ENCODE measurements at regions not wholly inside any gene's neighbourhood (a gene's known extent, or its start where the extent isn't known, plus 50 kb on each side); places are given as distances from the start of the nearest gene placed in this dataset.

DNA sequence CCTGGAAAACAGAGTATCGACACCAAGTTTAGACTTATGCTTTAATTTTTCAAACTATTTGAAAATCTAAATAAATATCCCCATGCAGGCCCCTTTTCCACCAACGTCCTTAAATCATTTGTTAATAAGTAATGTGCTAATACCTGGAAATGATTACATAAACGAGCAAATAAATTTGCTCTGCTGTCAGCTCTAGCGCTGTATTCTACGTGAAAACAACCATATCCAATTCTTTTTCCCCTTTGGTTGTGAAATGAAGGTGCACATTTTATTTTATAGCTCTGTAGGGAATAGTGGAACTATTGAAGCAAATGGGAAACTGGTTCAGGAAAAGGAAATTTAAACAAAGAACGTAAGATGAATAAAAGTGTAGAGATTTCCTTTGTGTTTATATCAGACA, 137.7 kb upstream of the ZNF608 start:
- TF ChIP-seq, protein P1, sequence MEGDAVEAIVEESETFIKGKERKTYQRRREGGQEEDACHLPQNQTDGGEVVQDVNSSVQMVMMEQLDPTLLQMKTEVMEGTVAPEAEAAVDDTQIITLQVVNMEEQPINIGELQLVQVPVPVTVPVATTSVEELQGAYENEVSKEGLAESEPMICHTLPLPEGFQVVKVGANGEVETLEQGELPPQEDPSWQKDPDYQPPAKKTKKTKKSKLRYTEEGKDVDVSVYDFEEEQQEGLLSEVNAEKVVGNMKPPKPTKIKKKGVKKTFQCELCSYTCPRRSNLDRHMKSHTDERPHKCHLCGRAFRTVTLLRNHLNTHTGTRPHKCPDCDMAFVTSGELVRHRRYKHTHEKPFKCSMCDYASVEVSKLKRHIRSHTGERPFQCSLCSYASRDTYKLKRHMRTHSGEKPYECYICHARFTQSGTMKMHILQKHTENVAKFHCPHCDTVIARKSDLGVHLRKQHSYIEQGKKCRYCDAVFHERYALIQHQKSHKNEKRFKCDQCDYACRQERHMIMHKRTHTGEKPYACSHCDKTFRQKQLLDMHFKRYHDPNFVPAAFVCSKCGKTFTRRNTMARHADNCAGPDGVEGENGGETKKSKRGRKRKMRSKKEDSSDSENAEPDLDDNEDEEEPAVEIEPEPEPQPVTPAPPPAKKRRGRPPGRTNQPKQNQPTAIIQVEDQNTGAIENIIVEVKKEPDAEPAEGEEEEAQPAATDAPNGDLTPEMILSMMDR (IDR thresholded peaks at IDR 0.05; ENCODE audit: control insufficient read depth, extremely low read depth, insufficient read depth), result no peak
- no peak for DNase-seq (ENCODE audit: low read depth)
- H3K4me3 ChIP-seq (ENCODE audit: low read depth, low read length), result no peak overlapping the region

DNA sequence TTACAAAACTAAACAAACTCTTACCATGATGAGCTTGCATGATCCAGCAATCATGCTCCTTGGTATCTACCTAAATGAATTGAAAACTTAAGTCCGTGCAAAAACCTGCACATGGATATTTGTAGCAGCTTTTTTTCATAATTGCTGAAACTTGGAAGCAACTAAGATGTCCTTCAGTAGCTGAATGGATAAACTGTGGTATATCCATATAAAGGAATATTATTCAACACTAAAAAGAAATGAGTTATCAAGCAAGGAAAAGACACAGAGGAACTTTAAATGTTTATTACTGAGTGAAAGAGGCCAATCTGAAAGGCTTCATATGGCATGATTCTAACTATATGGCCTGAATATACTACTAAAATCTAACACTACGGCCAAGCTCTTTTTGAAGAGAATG, 139.1 kb upstream of the ZNF608 start:
- H3K4me3 ChIP-seq (ENCODE audit: low read depth, low read length), result no peak overlapping the region
- no peak for DNase-seq (ENCODE audit: low read depth)
- TF ChIP-seq, protein P1 (IDR thresholded peaks at IDR 0.05; ENCODE audit: control insufficient read depth, extremely low read depth, insufficient read depth), result no peak

DNA sequence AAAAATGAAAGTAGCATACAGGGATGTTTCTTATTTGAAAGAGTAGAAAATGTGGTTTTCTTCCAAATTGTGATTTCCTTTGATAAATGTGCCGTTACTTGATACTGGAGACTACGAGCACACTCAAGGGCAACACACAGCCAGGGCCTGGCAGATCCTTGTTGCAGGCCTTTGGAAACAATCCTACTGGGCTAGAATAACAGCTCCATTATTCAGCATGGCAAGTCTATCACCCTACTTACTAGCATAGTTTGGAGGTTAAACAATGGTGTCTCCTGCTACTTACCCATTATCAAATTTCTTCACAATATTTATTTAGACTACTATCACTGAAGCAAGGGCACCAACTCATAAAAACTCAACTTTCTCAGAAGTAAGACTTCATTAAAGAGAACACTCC, 140.8 kb upstream of the ZNF608 start:
- no peak for DNase-seq (ENCODE audit: low read depth)
- H3K4me3 ChIP-seq (ENCODE audit: low read depth, low read length), result no peak overlapping the region
- TF ChIP-seq, protein P1 (IDR thresholded peaks at IDR 0.05; ENCODE audit: control insufficient read depth, extremely low read depth, insufficient read depth), result no peak

DNA sequence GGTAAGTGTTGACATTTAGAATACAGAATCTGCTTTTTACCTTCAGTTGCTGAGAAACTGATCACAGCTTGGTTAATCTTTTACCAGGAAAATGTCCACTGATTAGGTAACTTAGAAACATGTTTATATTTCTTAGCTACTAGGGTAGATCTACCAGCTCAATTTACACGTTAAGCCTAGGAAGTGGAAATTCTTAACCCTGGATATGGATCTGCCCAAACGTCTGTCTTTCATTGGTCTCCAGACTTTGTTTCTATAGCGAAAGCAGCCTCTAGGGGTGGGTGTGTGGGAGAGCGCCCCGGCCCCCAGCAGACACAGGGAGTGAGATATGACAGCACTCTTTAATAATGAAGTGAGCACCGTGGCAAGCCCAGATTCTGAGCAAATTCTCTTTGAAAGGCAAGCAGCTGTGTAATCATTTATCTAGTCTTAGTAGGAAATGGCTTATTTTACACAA, 141.6 kb upstream of the ZNF608 start:
- H3K4me3 ChIP-seq (ENCODE audit: low read depth, low read length), result no peak overlapping the region
- TF ChIP-seq, protein P1 (IDR thresholded peaks at IDR 0.05; ENCODE audit: control insufficient read depth, extremely low read depth, insufficient read depth), result no peak

DNA sequence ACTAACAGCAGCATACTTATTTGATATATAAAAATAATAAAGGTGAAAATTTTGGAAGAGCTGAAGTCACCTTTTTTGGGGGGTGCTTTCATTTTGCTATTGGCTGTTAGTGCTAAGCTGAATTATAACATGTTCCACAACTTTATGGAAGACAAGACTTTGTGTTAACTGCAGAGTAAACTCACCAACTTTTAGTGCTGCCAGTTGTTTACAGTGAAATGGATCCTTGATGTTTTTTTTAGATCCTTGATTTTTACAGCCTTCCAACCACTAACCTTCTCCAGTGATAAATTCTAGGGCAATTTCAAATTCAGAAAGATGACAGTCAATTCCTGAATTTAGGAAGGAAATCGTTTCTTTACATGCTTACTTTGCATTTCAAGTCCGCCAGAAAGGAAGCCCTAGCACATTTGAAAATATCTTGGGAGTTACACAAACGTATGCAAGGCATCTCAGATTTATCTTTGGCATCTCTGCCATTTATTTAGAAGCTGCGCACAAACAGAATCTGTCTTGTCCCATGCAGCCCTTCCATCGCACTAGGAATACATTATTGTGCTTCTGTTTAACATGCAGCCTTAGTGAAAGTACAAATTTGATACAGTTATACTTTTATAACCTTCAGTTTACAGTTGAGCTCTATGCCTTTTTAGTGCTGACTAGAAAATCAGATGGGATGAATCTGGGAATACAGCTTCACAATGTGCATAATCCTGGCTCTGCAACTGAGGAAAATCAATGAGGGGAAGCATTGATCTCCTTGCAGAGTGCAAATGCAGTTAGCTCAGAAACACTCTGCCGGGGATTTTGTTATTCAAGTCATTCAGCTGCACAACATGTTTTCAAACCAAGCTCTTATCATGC, 142.4 kb upstream of the ZNF608 start:
- no peak for DNase-seq (ENCODE audit: low read depth)
- H3K4me3 ChIP-seq (ENCODE audit: low read depth, low read length), result no peak overlapping the region
- TF ChIP-seq, protein P1 (IDR thresholded peaks at IDR 0.05; ENCODE audit: control insufficient read depth, extremely low read depth, insufficient read depth), result no peak

More for the DNA sequence above, 141.6 kb upstream of the ZNF608 start:
- no peak for DNase-seq (ENCODE audit: low read depth)

DNA sequence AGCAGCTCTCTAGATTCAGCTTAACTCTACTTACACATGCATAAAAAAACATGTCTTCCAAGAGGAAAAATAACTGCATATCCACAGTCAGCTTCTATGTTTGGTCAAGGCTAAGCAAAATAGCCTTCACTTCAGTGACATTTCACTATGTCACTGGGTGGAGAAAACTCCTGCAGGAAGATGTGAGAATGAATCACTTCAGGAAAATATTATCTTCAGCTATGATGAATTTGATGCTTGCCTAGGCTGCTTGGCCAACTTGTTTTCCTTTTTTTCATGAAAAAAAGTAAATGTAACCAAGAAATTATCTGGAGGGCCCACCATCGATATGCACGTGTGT, 143.0 kb upstream of the ZNF608 start:
- H3K4me3 ChIP-seq (ENCODE audit: low read depth, low read length), result no peak overlapping the region
- DNase-seq (ENCODE audit: low read depth), result no peak

More for the DNA sequence above, 143.0 kb upstream of the ZNF608 start:
- TF ChIP-seq, protein P1 (IDR thresholded peaks at IDR 0.05; ENCODE audit: control insufficient read depth, extremely low read depth, insufficient read depth), result no peak

All from LNCaP clone FGC (cell line).